NCI-H187 (cell line): ENCODE measurements at regions not wholly inside any gene's neighbourhood (a gene's known extent, or its start where the extent isn't known, plus 50 kb on each side); places are given as distances from the start of the nearest gene placed in this dataset.
A peak's percentile ranks its signal among the peaks of the same experiment; 100 is the strongest.
"Not testable (repeated sequence)": the region's sequence is repeated elsewhere in the genome, so short reads cannot be mapped to it uniquely, and the experiment has no call there.

Experiments
- DNase-seq, 2 experiments: peaks; one replicate each; lab custom pipeline; 2025; lab: John Stamatoyannopoulos, UW

DNA sequence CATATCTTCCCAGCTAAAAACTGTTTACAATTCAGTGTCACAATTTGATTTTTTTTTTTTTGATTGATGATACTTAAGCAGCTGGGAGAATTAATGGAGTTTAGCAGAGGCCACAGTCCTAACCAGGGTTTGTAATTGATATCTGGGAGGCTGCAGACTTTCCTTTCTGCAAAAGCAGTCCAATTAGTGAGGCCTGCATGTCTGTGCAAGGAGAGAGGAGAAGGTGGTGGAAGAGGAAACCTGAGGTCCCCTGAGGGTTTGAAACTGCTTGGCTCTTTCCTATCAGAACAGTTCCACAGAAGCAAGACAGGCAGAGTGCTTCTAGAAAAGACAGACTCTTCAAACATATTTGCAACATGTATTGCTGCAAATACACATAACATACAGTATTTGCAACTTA is 160.8 kb upstream of the KRR1 start:
- DNase-seq = peak in 1 of 2 experiments; percentile 3

DNA sequence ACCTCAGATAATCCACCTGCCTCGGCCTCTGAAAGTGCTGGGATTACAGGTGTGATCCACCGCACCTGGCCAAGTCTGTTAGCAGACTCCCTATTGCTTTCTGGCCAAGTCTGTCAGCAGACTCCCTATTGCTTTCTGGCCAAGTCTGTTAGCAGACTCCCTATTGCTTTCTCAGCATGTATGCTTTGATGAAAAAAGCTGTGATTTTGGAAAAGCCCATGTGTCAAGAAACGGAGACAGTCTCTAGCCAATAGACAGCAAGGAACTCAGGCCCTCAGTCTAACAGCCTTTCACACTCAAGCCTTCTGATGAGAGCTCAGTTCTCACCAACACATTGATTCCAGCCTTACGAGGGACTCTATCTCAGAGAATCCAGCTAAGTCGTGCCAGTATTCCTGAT is 158.8 kb upstream of the KRR1 start:
- DNase-seq = no peak

DNA sequence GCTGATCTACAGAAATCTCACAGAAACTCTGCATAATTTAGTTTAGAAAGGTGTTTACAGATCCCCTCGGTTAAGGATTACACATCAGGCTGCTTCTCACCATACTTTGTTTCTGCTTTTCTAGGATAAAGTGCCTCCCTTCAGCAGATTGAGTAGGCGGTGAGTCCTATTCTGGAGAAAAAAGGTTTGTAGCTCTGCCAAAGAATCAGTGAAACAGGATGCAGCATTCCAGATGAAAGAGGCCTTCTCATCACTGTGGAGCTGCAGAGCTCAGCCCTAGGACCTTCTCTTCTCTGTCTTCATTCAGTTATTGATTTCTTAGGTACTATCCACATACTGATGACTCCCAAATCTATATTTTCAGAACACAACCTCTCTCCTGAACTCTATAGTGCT is 155.5 kb upstream of the KRR1 start:
- no peak for DNase-seq

DNA sequence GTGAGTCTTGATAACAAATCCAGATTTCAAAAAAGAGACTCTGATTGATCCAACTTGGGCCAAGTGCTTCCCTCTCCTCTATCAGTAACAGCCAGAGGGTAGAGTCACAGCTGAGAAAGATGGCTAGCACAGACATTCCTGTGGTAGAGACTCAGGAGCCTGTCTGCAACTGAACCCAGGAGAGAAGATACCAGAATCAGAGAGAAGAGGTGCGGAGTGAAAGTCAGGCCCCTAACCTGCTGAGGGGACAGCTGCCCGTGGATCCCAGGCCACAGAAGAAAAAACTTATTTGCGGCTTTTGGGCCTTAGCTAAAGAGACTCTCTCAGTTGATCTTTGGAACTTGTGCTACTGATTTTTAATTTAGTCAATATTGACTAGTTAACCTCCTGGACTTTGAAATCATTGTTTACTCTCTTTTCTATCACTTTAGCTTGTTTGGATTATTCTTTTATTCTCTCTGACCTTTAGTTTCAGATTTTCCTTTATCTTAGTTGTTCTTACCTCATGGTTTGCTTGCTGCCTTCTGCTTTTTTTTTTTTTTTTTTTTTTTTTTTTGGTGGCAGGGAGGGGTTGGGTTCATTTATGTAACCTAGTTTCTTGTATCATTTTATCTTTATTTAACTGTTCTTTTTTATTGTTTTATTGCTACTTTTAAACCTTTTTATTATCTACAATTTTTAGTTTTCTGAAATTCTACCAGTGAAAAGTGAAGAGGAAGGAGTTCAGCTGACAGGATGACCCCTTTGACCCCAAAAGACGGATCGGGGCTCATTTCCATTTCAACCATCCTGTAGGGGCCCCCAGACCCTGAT is 154.9 kb upstream of the KRR1 start:
- DNase-seq = no peak

DNA sequence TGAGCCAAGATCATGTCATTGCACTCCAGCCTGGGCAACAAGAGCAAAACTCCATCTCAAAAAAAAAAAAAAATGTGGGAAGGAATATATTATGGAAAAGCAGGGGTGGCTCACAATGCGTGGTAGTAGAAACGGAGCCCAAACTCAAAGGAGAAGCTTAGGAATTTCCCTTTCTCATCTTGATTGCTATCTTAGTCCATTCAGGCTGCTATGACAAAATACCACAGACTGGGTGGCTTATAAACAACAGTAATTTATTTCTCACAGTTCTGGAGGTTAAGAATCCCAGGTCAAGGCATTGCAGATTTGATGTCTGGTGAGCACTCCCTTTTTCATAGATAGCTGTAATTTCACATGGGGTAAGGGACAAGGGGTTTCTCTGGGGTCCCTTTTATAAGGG is 153.8 kb upstream of the KRR1 start:
- no peak for DNase-seq

DNA sequence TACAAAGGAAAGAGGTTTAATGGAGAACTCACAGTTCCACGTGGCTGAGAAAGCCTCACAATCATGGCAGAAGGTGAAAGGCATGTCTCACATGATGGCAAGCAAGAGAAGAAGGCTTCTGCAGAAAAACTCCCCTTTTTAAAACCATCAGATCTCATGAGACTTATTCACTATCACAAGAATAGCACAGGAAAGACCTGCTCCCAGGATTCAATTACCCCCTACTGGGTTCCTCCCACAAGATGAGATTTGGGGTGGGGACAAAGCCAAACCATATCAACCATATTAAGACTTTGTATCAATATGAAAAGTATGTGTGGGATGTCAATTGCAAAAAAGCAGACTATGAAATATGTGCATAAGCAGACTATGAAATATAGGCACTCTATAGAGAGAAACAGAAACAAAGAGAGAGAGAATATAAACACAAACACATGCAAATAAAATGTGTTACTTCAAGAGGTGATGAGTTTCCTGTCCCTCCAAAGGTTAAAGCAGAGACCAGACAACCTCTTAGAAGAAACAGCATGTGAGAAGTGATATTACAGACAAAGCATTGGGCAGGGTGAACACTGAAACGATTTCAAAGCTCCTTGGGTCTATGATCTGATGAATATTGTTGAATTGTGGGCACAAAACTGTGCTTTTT is 151.2 kb upstream of the KRR1 start:
- no peak for DNase-seq

DNA sequence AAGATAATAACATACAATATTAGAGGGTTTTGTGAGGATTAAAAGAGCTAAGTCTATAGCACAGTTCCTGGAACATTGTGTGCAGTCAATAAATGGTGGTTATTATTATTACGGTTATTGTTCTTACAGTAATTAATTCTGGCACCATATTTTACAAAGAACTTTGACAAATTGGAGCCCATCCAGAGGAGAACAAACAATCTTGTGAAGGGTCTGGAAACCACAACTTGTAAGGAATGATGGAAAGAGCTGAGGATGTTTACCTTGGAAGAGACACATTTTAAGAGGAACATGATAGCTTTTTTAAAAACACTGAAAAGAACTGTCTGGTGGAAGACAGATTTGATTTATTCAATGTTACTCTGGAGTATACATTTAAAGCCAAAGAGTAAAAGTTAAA is 150.5 kb upstream of the KRR1 start:
- DNase-seq = no peak

DNA sequence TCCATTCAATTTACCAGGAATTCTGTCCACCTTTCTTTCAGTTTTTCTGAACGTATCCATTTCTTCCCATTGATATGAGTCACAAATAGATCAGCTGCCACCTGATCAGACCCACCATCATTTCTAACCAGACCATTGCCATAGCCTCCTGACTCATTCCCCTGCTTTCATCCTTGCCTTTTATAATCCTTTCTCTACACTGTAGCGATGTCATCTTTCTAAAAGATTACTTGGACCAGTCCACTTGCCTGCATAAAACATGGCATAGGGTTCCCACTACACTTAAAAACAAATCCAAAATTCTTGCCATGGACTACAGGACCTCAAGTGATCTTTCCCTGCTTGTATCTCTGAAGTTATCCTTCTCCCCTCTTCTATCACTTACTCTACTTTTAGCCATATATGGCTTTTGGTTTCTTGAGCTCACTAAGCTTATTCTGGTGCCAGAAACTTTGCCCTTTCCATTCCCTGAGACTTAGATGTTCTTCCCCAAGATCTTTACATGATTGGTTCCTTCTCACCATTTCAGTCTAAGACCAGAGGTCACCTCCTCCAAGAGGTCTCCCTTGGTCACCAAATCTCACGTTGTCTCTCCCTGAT is 149.5 kb upstream of the KRR1 start:
- DNase-seq = no peak

DNA sequence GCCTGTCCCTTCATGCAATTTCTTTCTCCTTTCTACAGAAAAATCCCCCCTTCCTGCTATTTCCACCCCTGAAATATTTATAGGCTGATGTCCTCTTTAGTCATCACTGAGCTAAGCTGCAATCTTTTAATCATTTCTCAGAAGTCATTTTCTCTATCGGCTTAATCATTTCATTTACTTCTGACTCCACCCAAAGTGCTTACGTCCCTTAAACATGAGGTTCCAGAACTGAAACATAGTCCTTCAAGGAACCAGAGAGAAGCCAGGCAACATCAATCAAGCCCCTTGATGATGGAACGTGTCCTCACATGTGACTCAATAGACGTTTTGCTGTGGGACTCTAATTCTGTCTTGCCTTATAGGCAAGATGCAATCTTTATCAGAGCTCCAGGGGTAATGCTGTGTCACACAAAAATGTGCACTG is 148.7 kb upstream of the KRR1 start:
- no peak for DNase-seq

DNA sequence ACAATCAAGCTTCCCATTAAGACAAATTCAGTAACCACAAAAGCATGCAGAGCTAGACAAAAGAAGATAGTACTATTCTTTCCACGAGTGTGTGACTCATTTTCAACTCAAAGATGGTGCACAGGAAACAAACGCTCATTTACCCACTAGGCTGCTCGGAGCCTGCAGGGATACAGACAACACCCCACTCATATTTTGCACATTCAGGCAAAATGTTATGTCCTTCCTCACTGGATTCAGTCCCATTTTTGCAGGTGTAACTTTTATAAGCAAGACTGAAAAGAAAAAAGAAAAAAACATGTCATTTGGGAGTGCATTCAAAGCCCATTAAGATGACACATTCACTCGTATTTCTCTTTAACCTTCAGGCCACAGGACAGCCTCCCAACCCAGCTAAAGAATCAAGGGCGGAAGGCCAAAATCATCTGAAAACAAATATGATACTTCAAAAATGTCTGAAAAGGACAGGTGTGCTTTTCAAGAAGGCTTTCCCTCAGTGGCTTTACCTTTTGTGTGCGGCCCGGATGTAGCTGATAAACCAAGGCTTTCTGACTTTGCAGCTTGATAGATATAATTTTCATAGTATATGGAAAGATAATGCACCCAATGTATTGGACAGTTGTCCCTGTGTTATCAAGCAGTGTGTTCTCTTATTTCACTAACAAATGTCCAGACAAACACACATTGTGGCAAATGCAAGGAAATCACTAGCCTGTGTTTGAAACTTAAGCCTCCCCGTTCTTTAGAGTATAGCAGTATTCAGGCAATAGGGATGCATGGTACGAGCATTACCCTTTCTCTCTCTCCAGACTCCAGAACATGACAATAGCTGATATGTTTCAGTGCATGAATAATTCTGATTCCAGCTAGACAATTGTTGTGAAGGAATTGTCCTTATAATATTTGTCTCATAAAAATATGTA is 147.8 kb upstream of the KRR1 start:
- no peak for DNase-seq

DNA sequence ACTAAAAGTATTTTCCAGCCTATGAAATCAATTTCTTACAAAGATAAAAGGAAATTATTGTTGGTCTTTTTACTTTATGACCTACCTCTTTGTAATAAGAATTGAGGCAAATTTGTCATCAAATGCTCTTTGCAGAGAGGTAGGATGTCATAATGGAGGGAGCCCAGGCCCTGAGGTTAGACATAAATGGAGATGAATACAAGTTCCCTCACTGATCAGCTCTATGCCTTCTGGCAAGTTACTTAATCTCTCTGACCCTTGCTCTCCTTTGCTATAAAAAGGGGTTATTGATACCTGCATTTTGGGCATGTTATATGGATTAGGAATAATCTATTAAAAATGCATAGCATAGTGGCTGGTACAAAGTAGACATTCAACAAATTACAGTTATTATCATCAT is 146.9 kb upstream of the KRR1 start:
- no peak for DNase-seq

DNA sequence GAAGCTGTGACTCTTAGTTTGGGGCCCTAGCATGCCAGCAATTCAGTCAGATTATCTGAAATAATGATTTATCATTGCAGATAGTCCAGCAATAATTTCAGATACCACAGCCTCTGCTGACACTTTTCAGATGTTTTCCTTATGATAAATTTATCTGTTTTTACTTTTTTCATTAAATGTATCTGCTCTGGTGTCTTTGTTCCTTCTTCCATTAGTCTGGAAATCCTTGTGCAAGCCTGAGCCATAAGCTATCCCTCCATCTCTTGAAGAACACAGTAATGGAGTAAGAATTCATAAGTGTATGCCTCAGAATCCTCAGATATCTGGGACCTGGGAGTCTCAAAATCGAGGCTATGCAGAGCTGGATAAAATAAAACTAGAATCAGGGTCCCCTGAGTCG is 146.4 kb upstream of the KRR1 start:
- no peak for DNase-seq

DNA sequence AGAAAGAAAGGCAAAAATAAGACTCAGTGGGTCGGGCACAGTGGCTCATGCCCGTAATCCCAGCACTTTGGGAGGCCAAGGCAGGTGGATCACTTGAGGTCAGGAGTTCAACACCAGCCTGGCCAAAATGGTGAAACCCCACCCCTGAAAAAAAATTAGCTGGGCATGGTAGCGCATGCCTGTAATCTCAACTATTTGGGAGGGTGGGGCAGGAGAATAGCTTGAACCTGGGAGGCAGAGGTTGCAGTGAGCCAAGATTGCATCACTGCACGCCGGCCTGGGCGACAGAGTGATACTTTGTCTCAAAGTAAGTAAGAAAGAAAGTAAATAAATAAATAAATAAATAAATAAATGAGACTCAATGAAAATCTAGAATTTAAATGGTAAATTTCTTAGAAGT is 145.9 kb upstream of the KRR1 start:
- DNase-seq = not testable (repeated sequence)

DNA sequence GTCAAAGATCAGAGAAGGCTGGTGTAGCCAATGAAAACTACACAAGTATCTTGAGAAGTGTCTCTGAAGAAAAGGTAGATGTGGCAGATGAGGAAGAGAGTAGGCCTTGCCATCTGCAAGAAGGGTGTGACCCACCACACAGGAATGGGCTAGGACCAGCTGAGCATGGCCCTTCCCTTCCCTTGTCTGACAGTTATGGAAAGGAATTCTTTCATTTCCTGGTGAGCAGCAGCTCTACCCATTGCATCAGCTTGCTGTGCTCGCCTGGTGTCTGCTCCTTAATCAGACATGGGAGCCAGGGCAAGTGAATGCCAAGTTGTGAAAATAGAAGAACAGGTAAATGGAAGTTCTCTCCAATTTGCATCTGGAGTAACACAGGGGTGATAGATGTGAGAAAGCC is 145.2 kb upstream of the KRR1 start:
- no peak for DNase-seq

DNA sequence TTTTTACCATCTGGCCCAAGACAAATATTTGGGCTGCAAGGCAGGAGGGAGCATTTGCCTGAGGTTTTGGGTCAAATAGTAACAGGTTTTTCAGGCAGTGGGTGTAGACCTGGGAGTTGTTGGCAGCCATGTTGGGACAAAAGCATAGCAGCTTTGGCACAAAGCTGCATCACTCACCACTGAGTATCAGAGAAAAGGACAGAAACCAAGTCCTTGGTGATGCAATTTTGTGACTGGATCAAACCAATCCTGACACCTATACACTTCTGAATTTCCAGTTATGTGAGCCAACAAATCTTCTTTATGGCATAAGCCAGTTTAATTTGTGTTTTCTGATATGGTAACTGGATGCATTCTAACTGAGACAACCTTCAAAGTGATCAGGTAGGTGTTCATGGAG is 144.8 kb upstream of the KRR1 start:
- DNase-seq = no peak

DNA sequence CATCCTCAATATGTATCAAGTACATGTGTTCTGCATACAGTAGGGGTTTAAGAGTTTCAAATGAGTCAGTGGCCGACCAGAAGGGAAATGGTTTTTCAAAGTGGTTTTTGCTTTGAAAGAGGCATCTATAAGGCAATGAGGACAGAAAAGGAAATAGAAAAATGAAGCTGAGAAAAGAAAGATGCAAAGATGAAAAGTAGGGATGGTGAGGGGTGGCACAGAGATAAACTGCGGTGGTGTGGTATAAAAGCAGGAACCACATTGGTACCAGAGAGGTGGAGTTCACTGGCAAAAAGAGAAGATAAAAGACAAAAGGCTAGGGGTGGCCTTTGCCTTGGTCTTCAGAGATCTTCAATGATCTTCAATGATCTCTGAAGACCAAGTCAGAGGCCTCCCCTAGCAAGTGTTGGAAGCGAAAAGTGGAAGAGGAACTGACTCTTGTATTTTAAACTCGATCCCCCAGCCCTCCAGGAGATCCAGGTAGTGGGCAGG is 144.0 kb upstream of the KRR1 start:
- no peak for DNase-seq

DNA sequence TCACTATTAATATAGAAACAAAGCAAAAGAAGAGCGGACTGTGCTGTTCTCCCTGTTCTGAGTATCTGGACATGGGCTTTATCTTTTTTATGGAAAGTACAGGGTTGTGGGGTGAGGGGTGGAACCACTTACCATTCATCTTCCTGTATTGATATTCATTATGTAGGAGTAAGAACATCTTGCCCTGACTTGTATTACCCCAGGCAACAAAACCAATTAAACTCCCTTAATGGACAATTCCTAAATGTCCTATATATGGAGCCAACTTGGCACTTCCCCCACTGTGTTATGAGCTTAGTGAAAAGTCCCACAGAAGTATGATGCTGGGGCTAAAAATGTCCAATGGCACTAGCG is 139.9 kb upstream of the KRR1 start:
- DNase-seq = no peak

DNA sequence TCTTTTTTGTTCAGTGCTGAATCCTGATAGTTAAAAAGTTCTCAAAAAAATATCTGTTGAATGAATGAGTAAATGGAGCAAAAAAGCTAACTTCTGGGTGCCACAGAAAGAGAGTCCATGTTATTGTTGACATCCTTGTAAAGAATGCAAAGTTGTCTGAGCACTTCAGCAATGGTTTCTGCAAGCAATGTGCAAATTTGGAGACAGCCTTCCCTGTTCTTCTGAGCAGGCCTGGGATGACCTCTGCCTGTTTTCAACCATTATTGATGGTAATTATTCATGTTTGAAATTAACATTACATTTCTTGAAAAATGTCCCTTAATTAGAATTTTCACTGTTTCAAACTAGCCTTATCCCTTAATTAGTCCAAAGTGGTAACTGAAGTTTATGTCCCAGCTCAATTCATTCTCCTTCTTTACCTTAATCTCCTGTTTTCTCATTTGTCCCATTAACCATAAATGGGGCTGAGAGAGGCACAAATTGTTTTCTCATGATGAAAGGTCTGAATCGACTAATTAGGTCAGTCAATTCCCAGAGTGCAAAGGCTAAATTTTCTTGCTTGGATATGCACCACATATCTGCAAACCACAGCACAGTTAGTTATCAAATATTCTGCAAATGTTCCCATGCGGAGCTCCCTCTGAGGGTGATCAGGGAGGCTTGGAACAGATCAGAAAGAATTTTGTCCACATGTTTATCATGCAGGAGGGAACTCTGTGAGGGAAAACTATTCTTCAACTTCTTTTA is 139.4 kb upstream of the KRR1 start:
- no peak for DNase-seq

DNA sequence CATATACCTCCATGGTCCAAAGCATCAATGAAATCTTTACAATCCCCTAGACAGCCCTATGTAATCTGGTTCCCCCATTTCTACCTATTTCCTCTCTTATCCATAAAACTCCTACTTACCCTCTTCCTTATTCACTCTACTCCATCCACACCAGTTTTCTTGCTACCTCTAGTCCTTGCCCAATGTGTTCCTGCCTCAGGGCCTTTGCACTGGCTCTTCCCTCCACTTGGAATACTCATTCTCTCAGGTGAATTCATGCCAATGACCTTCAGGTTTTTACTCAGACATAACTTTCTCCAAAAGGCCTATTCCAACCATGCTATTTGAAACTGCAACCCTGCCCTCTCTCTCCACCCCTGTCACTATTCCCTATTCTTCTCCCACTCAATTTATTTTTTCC is 138.7 kb upstream of the KRR1 start:
- DNase-seq = no peak

DNA sequence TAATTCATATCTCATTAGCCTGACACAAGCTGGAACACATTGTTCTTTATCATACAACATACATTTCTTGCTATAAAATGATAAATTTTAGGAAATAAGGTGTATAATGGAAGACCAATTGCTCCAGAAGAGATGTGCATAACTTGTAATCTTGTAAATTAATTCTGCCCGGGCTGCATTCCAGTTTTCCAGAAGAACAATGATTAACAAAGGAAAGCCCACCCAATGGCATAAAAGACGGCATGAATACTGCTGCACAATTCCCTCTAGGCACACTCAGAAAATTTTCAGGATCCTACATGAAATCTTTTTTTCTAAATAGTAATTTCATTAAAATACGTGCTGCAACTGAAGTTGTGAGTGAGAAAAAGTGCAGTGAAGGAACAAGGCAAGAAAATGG is 137.4 kb upstream of the KRR1 start:
- no peak for DNase-seq
